Fibroblast of mammary gland (primary cell): ENCODE measurements at regions not wholly inside any gene's neighbourhood (a gene's known extent, or its start where the extent isn't known, plus 50 kb on each side); places are given as distances from the start of the nearest gene placed in this dataset.

Experiments
- DNase-seq: peaks from one replicate; pipeline ENCODE4 v3.0.0-alpha.2; 2010; ENCODE audit warnings: low read depth
- H3K4me3 ChIP-seq: 2 replicates; pipeline ENCODE4 v1.5.1; 2011; ENCODE audit warnings: low read depth, mild to moderate bottlenecking, low read length, moderate library complexity; ENCODE audit not compliant: control insufficient read depth
- TF ChIP-seq, protein P1 (sequence below): conservative IDR thresholded peaks from 2 replicates; pipeline ENCODE4 v1.5.1; 2011; ENCODE audit warnings: low read depth, low read length, inconsistent platforms; ENCODE audit not compliant: control insufficient read depth, insufficient read depth

GRCh38 chr11:45450189-45450588 is 164.0 kb upstream of the SYT13 start:
- DNase-seq: peak; percentile 86
- no peak overlapping the region for H3K4me3 ChIP-seq
- TF ChIP-seq, protein P1, sequence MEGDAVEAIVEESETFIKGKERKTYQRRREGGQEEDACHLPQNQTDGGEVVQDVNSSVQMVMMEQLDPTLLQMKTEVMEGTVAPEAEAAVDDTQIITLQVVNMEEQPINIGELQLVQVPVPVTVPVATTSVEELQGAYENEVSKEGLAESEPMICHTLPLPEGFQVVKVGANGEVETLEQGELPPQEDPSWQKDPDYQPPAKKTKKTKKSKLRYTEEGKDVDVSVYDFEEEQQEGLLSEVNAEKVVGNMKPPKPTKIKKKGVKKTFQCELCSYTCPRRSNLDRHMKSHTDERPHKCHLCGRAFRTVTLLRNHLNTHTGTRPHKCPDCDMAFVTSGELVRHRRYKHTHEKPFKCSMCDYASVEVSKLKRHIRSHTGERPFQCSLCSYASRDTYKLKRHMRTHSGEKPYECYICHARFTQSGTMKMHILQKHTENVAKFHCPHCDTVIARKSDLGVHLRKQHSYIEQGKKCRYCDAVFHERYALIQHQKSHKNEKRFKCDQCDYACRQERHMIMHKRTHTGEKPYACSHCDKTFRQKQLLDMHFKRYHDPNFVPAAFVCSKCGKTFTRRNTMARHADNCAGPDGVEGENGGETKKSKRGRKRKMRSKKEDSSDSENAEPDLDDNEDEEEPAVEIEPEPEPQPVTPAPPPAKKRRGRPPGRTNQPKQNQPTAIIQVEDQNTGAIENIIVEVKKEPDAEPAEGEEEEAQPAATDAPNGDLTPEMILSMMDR: no peak

DNA sequence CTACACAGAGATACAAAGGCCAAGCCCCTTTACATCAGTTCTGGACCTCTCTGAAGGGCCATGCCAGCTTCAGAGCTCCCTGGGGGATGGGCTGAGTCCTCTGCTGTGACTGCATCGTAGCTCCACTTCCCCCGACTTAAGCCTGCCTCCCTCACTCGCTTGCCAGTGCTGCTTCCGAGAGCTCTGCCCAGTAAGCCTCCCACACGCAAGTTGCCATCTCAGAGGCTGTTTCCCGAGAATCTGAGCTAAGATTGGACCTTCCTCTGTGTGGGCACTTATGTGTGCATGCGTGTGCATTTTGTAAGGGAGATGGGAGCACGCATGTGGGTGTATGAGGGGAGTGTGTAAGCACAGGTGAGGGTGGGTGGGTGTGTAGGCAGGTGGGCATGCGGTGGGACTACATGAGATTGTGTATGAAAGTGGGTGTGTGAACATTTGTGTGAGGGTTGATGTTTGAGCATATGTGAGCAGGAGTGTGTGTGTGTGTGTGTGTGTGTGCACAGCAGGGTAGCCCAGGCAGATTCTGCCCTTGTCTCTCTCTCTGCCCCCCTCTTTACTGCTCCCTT is 163.0 kb upstream of the SYT13 start:
- TF ChIP-seq, protein P1: no peak
- no peak for DNase-seq
- H3K4me3 ChIP-seq: no peak overlapping the region

- H3K4me3 ChIP-seq: no peak overlapping the region
- DNase-seq: no peak
- TF ChIP-seq, protein P1: no peak
Measured at GRCh38 chr11:45448561-45448960, 162.4 kb upstream of the SYT13 start.

DNA sequence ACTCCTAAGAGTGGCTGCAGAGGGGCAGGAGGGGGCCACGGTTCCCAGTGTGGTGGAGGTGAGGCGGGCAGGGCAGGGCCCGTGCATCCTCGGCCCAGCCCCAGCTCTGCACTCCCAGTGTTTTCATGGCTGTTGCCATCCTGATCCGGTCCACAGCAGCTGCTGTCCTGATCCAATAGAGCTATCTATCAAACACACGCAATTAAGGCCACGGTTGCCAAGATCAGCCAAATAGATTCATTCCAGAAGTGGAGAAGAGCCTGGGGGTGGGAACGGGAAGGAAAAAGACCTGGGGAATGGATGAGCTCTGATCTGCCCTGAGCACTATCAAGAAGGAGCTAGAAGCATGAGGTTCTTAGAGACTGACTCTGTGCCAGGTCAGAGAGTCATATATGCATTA is 160.9 kb upstream of the SYT13 start:
- no peak overlapping the region for H3K4me3 ChIP-seq
- TF ChIP-seq, protein P1: no peak
- no peak for DNase-seq

- TF ChIP-seq, protein P1: no peak
- DNase-seq: no peak
- H3K4me3 ChIP-seq: no peak overlapping the region
Measured at GRCh38 chr11:45446434-45446833, 160.3 kb upstream of the SYT13 start.

DNA sequence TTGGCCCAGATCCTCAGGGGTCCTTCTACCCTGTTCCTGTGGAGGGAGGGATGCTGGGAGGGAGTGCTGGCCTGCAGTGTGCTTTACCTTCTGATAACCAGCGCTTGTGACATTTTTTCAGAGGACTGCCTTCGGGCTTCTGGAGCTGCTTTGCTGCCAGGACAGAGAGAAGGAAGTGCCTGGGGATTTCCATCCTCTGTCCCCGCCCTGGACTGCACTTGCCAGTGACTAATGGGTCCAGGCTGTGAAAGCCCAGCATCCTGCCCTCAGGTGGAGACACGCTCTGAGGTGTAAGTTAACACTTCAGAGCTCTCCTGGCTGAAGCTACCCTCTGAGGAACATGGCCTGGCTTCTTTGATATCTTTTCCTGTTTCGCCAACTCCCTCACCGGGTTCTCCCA is 158.7 kb upstream of the SYT13 start:
- H3K4me3 ChIP-seq: no peak overlapping the region
- no peak for DNase-seq
- TF ChIP-seq, protein P1: no peak

- TF ChIP-seq, protein P1: no peak
Measured at GRCh38 chr11:45440111-45440510, 154.0 kb upstream of the SYT13 start.

More at GRCh38 chr11:45440111-45440510, 154.0 kb upstream of the SYT13 start:
- DNase-seq: no peak
- no peak overlapping the region for H3K4me3 ChIP-seq
